GM21529 (cell line): ENCODE measurements at regions not wholly inside any gene's neighbourhood (a gene's known extent, or its start where the extent isn't known, plus 50 kb on each side); places are given as distances from the start of the nearest gene placed in this dataset.
"Not testable (repeated sequence)": the region's sequence is repeated elsewhere in the genome, so short reads cannot be mapped to it uniquely, and the experiment has no call there.

Source experiments
- ATAC-seq: cut with Tn5 transposase; IDR thresholded peaks from one replicate; pipeline ENCODE4 v1.9.1; 2021; ENCODE audit not compliant: unreplicated experiment

DNA sequence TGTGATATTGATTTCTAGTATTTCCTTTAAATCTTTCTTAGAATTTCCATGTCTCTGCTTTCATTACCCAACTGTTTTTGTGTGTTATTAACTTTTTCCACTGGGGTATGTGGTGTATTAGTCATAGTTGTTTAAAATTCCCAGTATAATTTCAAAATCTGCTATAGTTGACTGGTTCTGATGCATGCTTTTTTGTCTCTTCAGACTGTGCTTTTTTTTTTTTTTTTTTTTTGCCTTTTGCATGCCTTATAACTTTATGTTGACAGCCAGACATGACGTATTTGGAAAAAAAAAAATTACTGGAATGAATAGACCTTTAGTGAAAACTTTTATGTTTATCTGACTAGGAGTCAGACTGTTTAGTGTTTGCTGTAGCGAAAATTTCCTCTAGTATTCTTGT is 580.4 kb downstream of the ANKRD50 start:
- no peak for ATAC-seq

DNA sequence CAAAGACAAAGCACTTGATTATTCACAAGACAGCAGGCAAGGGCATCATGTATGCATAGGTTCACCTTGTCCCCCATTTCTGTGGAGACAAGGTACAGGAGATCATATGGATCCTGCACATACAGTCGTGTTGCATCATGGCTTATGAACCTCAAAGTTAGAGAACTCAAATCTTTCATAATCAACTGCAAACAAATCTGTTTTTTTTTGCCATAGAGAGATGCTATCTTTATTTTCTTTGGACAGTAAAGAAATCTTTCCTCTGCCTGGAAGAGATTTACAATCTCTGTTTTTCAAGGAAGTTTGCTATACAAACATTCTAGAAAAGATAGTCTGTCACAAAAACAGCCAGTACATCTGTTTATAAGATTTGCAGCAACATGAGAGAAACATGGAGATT is 578.8 kb downstream of the ANKRD50 start:
- no peak for ATAC-seq

GRCh38 chr4:124135409-124135813 is 577.1 kb downstream of the ANKRD50 start:
- no peak for ATAC-seq

GRCh38 chr4:124139044-124139443 is 573.5 kb downstream of the ANKRD50 start:
- no peak for ATAC-seq

DNA sequence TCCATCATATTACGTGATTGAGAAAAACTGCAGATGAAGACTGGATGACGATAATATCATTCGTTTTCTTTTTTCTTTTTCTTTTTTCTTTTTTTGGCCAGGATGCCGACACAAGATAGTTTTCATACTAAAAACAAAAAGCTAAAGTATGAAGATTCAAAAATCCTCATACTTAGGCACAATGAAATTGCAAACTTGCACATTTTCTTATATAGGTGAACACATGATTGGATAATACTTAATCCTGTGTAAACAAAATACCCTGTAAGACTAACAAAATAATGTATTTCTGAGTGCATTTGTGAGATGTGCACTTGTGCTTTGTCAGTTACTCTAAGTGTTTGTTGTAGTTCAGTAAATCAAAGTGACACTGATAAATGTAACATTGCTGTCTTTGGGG is 568.9 kb downstream of the ANKRD50 start:
- no peak for ATAC-seq

- no peak for ATAC-seq
These were observed 568.3 kb downstream of the ANKRD50 start for GRCh38 chr4:124144238-124144654.

DNA sequence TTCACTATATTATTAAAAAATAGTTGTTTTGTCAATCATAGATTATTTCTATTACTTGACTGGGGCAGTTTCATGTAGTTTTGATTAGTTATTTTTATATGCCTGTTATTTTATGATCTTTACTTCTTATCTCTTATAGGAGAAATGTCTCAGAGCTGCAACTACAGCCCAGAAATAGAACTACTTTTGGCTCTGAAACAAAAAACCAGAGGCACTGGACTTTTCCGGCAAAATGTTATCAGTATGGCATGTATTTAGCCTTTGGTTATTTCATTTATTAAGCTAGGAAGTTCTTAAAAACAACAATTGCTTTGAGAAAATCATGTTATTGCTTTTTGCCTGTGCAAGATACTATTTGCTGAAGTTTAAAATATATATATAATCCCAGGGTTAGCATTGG is 566.5 kb downstream of the ANKRD50 start:
- ATAC-seq: no peak

- no peak for ATAC-seq
These were observed 561.5 kb downstream of the ANKRD50 start for GRCh38 chr4:124151031-124151430.

- ATAC-seq: no peak
These were observed 560.4 kb downstream of the ANKRD50 start for GRCh38 chr4:124152132-124152531.

GRCh38 chr4:124155239-124155638 is 557.3 kb downstream of the ANKRD50 start:
- no peak for ATAC-seq

GRCh38 chr4:124157396-124158083 is 555.0 kb downstream of the ANKRD50 start:
- ATAC-seq: no peak

DNA sequence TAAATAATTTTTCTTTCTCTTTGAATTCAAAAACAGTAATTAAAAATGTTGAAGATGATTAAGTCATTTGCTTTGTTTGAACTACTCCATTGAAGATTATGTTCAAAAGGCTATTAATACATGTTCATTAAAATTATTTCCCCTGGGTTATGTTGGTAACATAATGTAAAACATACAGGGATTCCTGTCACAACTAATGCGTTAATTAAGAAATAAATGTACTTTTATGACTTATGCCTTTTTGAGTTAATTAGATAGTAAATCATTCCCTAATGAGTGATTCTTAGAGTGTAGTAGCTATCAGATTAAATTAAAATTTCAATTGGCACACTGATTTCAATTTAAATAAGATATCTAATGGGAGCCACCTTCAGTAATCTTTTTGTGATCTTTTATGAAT is 549.1 kb downstream of the ANKRD50 start:
- ATAC-seq: no peak

GRCh38 chr4:124167602-124168001 is 544.9 kb downstream of the ANKRD50 start:
- no peak for ATAC-seq

DNA sequence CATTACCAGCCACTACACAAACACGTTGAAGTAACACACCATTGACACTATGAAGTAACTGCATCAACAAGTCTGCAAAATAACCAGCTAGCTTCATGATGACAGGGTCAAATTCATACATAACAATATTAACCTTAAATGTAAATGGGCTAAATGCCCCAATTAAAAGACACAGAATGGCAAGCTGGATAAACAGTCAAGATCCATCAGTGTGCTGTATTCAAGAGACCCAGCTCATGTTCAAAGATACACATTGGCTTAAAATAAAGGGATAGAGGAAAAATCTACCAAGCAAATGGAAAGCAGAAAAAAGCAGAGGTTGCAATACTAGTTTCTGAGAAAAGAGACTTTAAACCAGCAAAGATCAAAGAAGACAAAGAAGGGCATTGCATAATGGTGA is 543.0 kb downstream of the ANKRD50 start:
- ATAC-seq: not testable (repeated sequence)

- ATAC-seq: no peak
These were observed 538.6 kb downstream of the ANKRD50 start for GRCh38 chr4:124173912-124174311.

- no peak for ATAC-seq
These were observed 534.7 kb downstream of the ANKRD50 start for GRCh38 chr4:124177647-124178425.

DNA sequence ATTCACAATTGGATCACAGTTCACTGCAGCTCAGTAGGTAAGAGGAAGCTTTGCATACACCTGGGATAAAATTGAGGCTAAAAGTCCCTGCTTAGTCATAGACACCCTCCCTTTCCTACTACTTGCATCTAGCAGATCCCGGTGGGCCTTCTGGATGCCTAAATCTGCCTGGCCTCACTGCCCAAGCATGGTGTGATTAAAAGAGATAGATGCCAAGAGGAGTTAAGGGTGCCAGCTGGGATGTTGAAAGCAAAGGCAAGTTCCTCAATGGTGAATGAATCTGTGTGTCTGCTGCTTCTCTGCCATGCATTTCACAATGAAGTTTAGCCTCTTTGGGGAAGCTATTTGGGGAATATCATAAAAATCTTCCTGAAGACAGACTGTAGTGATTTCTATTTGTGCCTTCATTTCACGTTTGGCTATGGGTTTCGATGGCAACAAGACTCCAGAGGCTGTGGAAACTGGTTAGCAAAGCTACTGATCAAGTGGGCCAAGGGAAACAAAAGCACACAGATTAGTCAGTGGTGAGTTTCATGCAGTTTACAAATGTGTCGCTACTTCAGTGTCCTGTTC is 534.0 kb downstream of the ANKRD50 start:
- ATAC-seq: no peak

GRCh38 chr4:124179506-124180186 is 532.9 kb downstream of the ANKRD50 start:
- ATAC-seq: no peak

GRCh38 chr4:124181039-124181438 is 531.5 kb downstream of the ANKRD50 start:
- no peak for ATAC-seq

DNA sequence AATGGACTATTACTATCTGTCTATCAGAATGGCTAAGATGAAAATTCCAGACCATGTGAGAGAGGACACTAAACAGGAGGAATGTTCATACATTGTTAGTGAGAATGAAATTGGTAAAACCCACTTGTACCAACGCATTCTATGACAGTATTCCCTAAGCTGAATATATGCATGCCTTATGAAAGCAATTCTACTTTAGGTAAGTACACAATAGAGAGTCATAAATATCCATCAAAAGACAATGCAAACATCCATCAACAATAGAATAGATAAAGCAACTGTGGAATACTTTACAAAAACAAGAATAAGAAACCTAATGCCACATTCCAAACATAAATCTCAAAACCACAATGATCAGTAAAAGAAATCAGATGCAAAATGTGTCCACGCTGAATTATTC is 529.3 kb downstream of the ANKRD50 start:
- no peak for ATAC-seq

- ATAC-seq: no peak
These were observed 528.6 kb downstream of the ANKRD50 start for GRCh38 chr4:124183926-124184325.

DNA sequence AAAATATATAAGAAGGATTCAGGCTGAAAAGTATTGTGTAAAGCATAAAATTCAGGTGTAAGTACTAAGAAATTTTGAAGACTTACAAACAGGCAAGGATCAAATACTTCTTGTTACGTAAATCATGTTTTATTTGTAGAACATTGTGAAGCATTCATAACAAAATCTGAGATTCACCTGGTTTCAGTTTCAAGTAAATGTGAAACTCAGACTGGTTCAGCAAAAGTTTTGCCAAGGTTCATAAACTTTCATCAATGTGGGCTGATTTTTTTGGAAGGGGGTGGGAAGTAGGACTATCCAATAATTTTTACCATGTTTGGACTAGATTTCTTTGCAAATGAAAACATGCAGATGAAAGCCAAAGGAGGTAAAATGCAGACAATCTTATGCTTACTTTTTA is 527.7 kb downstream of the ANKRD50 start:
- ATAC-seq: no peak
